ENCODE measurements at regions not wholly inside any gene's neighbourhood (a gene's known extent, or its start where the extent isn't known, plus 50 kb on each side); places are given as distances from the start of the nearest gene placed in this dataset.

DNA sequence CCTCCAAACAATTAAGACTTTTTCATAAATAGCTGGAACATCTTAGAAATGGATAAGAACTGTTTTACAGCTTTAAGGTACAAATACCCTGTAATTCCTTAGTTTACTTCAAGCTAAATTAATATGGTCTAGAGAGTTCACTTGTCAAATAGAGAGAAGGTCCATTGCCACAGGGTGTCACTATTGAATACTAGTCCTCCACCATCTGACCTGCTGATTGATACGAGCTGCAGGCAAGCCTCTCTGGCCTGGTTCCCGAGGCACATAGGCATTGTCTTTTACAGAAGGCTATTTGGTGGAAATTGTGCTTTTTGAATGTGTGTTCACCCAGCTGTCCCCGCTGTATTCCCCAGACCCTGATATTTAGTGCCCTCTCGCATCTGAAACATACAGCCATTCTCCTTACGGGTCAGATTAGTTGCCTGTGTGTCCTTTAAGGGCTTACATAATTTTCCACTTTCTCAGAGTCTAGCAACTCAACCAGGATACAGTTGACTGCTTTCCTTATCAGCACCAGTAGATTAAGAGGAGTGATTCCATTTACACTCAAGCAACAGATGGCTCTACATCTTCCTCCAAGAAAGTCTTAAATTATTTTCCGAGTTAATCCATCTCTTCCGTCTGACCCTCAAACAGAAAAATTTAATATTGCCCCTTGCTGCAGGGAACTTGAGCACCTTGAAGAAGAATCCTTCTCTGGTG is 788.8 kb upstream of the FAT3 start:
- TF ChIP-seq, protein P1, sequence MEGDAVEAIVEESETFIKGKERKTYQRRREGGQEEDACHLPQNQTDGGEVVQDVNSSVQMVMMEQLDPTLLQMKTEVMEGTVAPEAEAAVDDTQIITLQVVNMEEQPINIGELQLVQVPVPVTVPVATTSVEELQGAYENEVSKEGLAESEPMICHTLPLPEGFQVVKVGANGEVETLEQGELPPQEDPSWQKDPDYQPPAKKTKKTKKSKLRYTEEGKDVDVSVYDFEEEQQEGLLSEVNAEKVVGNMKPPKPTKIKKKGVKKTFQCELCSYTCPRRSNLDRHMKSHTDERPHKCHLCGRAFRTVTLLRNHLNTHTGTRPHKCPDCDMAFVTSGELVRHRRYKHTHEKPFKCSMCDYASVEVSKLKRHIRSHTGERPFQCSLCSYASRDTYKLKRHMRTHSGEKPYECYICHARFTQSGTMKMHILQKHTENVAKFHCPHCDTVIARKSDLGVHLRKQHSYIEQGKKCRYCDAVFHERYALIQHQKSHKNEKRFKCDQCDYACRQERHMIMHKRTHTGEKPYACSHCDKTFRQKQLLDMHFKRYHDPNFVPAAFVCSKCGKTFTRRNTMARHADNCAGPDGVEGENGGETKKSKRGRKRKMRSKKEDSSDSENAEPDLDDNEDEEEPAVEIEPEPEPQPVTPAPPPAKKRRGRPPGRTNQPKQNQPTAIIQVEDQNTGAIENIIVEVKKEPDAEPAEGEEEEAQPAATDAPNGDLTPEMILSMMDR (IDR thresholded peaks at IDR 0.05; ENCODE audit: insufficient read depth, low read length) = no peak
- no peak for TF ChIP-seq SPI1 (IDR thresholded peaks at IDR 0.05; ENCODE audit: borderline replicate concordance, low read depth)
- TF ChIP-seq, protein P2, sequence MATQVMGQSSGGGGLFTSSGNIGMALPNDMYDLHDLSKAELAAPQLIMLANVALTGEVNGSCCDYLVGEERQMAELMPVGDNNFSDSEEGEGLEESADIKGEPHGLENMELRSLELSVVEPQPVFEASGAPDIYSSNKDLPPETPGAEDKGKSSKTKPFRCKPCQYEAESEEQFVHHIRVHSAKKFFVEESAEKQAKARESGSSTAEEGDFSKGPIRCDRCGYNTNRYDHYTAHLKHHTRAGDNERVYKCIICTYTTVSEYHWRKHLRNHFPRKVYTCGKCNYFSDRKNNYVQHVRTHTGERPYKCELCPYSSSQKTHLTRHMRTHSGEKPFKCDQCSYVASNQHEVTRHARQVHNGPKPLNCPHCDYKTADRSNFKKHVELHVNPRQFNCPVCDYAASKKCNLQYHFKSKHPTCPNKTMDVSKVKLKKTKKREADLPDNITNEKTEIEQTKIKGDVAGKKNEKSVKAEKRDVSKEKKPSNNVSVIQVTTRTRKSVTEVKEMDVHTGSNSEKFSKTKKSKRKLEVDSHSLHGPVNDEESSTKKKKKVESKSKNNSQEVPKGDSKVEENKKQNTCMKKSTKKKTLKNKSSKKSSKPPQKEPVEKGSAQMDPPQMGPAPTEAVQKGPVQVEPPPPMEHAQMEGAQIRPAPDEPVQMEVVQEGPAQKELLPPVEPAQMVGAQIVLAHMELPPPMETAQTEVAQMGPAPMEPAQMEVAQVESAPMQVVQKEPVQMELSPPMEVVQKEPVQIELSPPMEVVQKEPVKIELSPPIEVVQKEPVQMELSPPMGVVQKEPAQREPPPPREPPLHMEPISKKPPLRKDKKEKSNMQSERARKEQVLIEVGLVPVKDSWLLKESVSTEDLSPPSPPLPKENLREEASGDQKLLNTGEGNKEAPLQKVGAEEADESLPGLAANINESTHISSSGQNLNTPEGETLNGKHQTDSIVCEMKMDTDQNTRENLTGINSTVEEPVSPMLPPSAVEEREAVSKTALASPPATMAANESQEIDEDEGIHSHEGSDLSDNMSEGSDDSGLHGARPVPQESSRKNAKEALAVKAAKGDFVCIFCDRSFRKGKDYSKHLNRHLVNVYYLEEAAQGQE (IDR thresholded peaks at IDR 0.05; ENCODE audit: insufficient replicate concordance, low read depth) = no peak
